K562 (cell line): ENCODE measurements at regions not wholly inside any gene's neighbourhood (a gene's known extent, or its start where the extent isn't known, plus 50 kb on each side); places are given as distances from the start of the nearest gene placed in this dataset.

Source experiments
- ATAC-seq: fragments of 200-7000 bp; cut with Tn5 transposase; 3 replicates; pipeline ENCODE4 v1.9.1; 2020; ENCODE audit warnings: moderate library complexity
- BruUV-seq: library from RNA; stranded (reverse); fragments of 400-500 nt; replicated peaks from 2 replicates; lab custom pipeline; 2021; lab: Mats Ljungman, UMichigan
- CTCF ChIA-PET: fragments of 300-600 bp; formaldehyde crosslinking; extraction: SDS; loops from one replicate; lab custom pipeline; 2021; ENCODE audit warnings: low intra/inter-chr PET ratio; lab: Yijun Ruan, JAX
- POLR2A ChIA-PET: fragments of 300-600, 350-650 bp; sonication (Branson Sonifier 250); formaldehyde crosslinking; extraction: SDS; loops from one replicate; lab custom pipeline; 2021; ENCODE audit warnings: antibody characterized with exemption, inconsistent platforms; lab: Yijun Ruan, JAX
- DNase-seq, 4 experiments: peaks; one replicate each; pipeline versions ENCODE4 v3.0.0 to v3.0.0-alpha.2; 2011 to 2018; ENCODE audit warnings: low spot score in 3 of 4, mixed read lengths in 3 of 4; ENCODE audit errors: extremely low read depth in 1 of 4
- FAIRE-seq: peaks from 2 replicates; lab custom pipeline; 2011; peaks lifted over from hg19 to GRCh38; lab: Jason Lieb, UNC
- H2AFZ ChIP-seq: 2 replicates; pipeline ENCODE4 v1.6.0; 2011; ENCODE audit warnings: low read depth, low read length, control low read depth, inconsistent platforms
- H3K27ac ChIP-seq: fragments of 200-600 bp; 3 replicates; pipeline ENCODE4 v1.8.0; 2011; ENCODE audit warnings: low read depth, mild to moderate bottlenecking, control low read depth, inconsistent platforms, low read length, moderate library complexity, mixed read lengths; ENCODE audit errors: extremely low read depth
- H3K27me3 ChIP-seq, 2 experiments: fragments of 300-600 bp in 1 of 2; 2 replicates in 1 of 2; 3 replicates in 1 of 2; pipeline versions ENCODE4 v1.6.0 to v1.8.0; 2011; ENCODE audit warnings: inconsistent platforms in 2 of 2, low read length in 2 of 2, mild to moderate bottlenecking in 1 of 2, mixed read lengths in 1 of 2, moderate library complexity in 1 of 2; ENCODE audit not compliant: control insufficient read depth in 2 of 2, insufficient read depth in 2 of 2
- H3K36me3 ChIP-seq: fragments of 300-600 bp; 3 replicates; pipeline ENCODE4 v1.8.0; 2011; ENCODE audit warnings: mild to moderate bottlenecking, low read length, inconsistent platforms; ENCODE audit not compliant: control insufficient read depth, insufficient read depth
- H3K4me1 ChIP-seq, 2 experiments: fragments of 200-600 bp in 1 of 2; replicated peaks in 1 of 2; 2 replicates in 1 of 2; 3 replicates in 1 of 2; pipeline versions ENCODE4 v1.5.1 to v1.8.0; 2011; ENCODE audit warnings: inconsistent platforms in 2 of 2, low read length in 2 of 2, mild to moderate bottlenecking in 1 of 2, mixed read lengths in 1 of 2, moderate library complexity in 1 of 2; ENCODE audit not compliant: control insufficient read depth in 2 of 2, insufficient read depth in 2 of 2
- H3K4me2 ChIP-seq: 2 replicates; pipeline ENCODE4 v1.6.1; 2011; ENCODE audit warnings: low read length, control low read depth, inconsistent platforms, mixed read lengths; ENCODE audit not compliant: insufficient read depth
- H3K4me3 ChIP-seq: fragments of 200-600 bp; sonication (generic), shearing (Covaris generic); 2 replicates; pipeline ENCODE4 v1.5.1; 2016; ENCODE audit warnings: control low read depth, inconsistent platforms
- H3K79me2 ChIP-seq: fragments of 200-600 bp; 3 replicates; pipeline ENCODE4 v1.8.0; 2011; ENCODE audit warnings: low read length, inconsistent platforms; ENCODE audit not compliant: control insufficient read depth, insufficient read depth
- H3K9ac ChIP-seq, 2 experiments: 2 replicates each; pipeline versions ENCODE4 v1.6.0 to v1.6.1; 2011; ENCODE audit warnings: low read depth in 2 of 2, low read length in 2 of 2, control low read depth in 1 of 2, inconsistent platforms in 1 of 2, mild to moderate bottlenecking in 1 of 2, mixed read lengths in 1 of 2; ENCODE audit not compliant: insufficient read depth in 1 of 2
- H3K9me1 ChIP-seq: one replicate; pipeline ENCODE4 v1.6.0; 2011; ENCODE audit warnings: inconsistent platforms, mild to moderate bottlenecking, low read length, moderate library complexity; ENCODE audit not compliant: control insufficient read depth, insufficient read depth
- H3K9me3 ChIP-seq: replicated peaks from 2 replicates; pipeline ENCODE4 v1.5.1; 2011; ENCODE audit warnings: low read depth, low read length, inconsistent platforms; ENCODE audit not compliant: control insufficient read depth, insufficient read depth
- H4K20me1 ChIP-seq: replicated peaks from 2 replicates; pipeline ENCODE4 v1.6.1; 2011; ENCODE audit warnings: low read length, inconsistent platforms, mixed read lengths; ENCODE audit not compliant: control insufficient read depth, insufficient read depth
- SLC30A9 ChIP-seq: fragments of 250-450 bp; sonication (Bioruptor Pico); IDR thresholded peaks from 2 replicates; pipeline ENCODE4 v1.8.0; 2022; ENCODE audit warnings: mild to moderate bottlenecking, moderate library complexity
- ZFP30 ChIP-seq: fragments of 250-450 bp; sonication (Bioruptor Pico); IDR thresholded peaks from 2 replicates; pipeline ENCODE4 v1.8.0; 2022; ENCODE audit warnings: moderate library complexity, mild to moderate bottlenecking, inconsistent platforms, borderline replicate concordance
- ZNF263 ChIP-seq: sonication (generic); formaldehyde crosslinking; IDR thresholded peaks from 2 replicates; pipeline ENCODE4 v1.8.0; 2022; ENCODE audit warnings: mild to moderate bottlenecking, missing genetic modification reagents, borderline replicate concordance
- ZNF609 ChIP-seq: sonication (generic); formaldehyde crosslinking; IDR thresholded peaks from 2 replicates; pipeline ENCODE4 v1.8.1; 2023; ENCODE audit warnings: missing genetic modification reagents, mild to moderate bottlenecking, borderline replicate concordance
- ZNF644 ChIP-seq: fragments of 200-800 bp; sonication (Bioruptor generic); IDR thresholded peaks from 2 replicates; pipeline ENCODE4 v1.6.1; 2016; ENCODE audit warnings: low read depth, missing genetic modification characterization, missing compliant biosample characterization
- ZNF830 ChIP-seq: fragments of 250-450 bp; sonication (Bioruptor Pico); IDR thresholded peaks from 2 replicates; pipeline ENCODE4 v1.5.0; 2021; ENCODE audit warnings: mild to moderate bottlenecking
- WGBS: fragments of 100-300 bp; shearing (Covaris generic); methylation state at CpG from one replicate; pipeline ENCODE4 v1.1.6; 2016; ENCODE audit warnings: low coverage, mixed read lengths; ENCODE audit not compliant: insufficient coverage; ENCODE audit errors: missing lambda C conversion rate; 5-methylcytosine and 5-hydroxymethylcytosine counted together
- in situ Hi-C: fragments of 300-500 bp; cut with MboI; formaldehyde crosslinking; loops from 4 replicates; pipeline ENCODE4 v1.15.0; 2018; ENCODE audit warnings: inconsistent platforms, mixed read lengths
- intact Hi-C: fragments of 100-400 bp; cut with micrococcal nuclease; formaldehyde crosslinking; loops from 2 replicates; pipeline ENCODE4 v1.14.2; 2022

- H3K27me3 ChIP-seq: no peaks in the 10 kb centered on the region
- H3K4me3 ChIP-seq: no peak overlapping the region
- H2AFZ ChIP-seq: no peak overlapping the region
- H3K79me2 ChIP-seq: no peaks in the 10 kb centered on the region
- intact Hi-C loops (no loop called here), in situ Hi-C loops (no loop called here)
- H3K9me1 ChIP-seq: no peaks in the 10 kb centered on the region
- H3K27ac ChIP-seq: no peak overlapping the region
- ATAC-seq: no peak
- ChIA-PET CTCF (no interaction called here), POLR2A (no interaction called here)
- H3K9ac ChIP-seq: no peak overlapping the region
- no peaks in the 10 kb centered on the region for H3K36me3 ChIP-seq
- H3K4me1 ChIP-seq: no peaks in the 10 kb centered on the region
- no TSS peak for BruUV-seq
- TF ChIP-seq ZNF830 (CRISPR knock-in tag) (no peak), ZFP30 (CRISPR knock-in tag) (no peak), SLC30A9 (CRISPR knock-in tag) (no peak), ZNF644 (no peak), ZNF263 (CRISPR knock-in tag) (no peak), ZNF609 (CRISPR knock-in tag) (no peak)
- DNase-seq: no peak
- no peak for FAIRE-seq
- no peaks in the 10 kb centered on the region for H3K9me3 ChIP-seq
- H4K20me1 ChIP-seq: no peaks in the 10 kb centered on the region
- no CpG with 5 or more reads among the region's 1 CpG for WGBS
- H3K4me2 ChIP-seq: no peak overlapping the region
These were observed 1510.2 kb upstream of the DDX18 start for GRCh38 chr2:116304328-116304727.
